ENCODE measurements at regions not wholly inside any gene's neighbourhood (a gene's known extent, or its start where the extent isn't known, plus 50 kb on each side); places are given as distances from the start of the nearest gene placed in this dataset.
A peak's percentile ranks its signal among the peaks of the same experiment; 100 is the strongest.

- no peak for DNase-seq
These were observed 168.4 kb upstream of the NHS start for GRCh38 chrX:17206584-17206983.

- DNase-seq, result no peak
These were observed 160.0 kb upstream of the NHS start for GRCh38 chrX:17214962-17215361.

GRCh38 chrX:17226736-17227135 lies 148.3 kb upstream of the NHS start:
- no peak for DNase-seq

GRCh38 chrX:17237146-17237545 lies 137.9 kb upstream of the NHS start:
- DNase-seq, result no peak

- peak; percentile 52 for DNase-seq
These were observed 132.5 kb upstream of the NHS start for GRCh38 chrX:17242470-17242869.

GRCh38 chrX:17247144-17247543 lies 127.9 kb upstream of the NHS start:
- DNase-seq, result no peak

- DNase-seq, result no peak
These were observed 112.9 kb upstream of the NHS start for GRCh38 chrX:17262123-17262522.

GRCh38 chrX:17266136-17266535 lies 108.9 kb upstream of the NHS start:
- no peak for DNase-seq

GRCh38 chrX:17278961-17279360 lies 96.0 kb upstream of the NHS start:
- no peak for DNase-seq

GRCh38 chrX:17285983-17286382 lies 89.0 kb upstream of the NHS start:
- DNase-seq, result no peak

GRCh38 chrX:17291171-17291900 lies 83.7 kb upstream of the NHS start:
- no peak for DNase-seq

- no peak for DNase-seq
These were observed 82.9 kb upstream of the NHS start for GRCh38 chrX:17292111-17292527.

- DNase-seq, result no peak
These were observed 80.4 kb upstream of the NHS start for GRCh38 chrX:17294561-17294960.

- DNase-seq, result no peak
These were observed 79.2 kb upstream of the NHS start for GRCh38 chrX:17295791-17296190.

- DNase-seq, result no peak
These were observed 76.4 kb upstream of the NHS start for GRCh38 chrX:17298564-17298963.

- DNase-seq, result no peak
These were observed 75.8 kb upstream of the NHS start for GRCh38 chrX:17299206-17299605.

- DNase-seq, result no peak
These were observed 51.6 kb upstream of the NHS start for GRCh38 chrX:17323397-17323796.

All from RPMI8226 (cell line).